ENCODE measurements at regions not wholly inside any gene's neighbourhood (a gene's known extent, or its start where the extent isn't known, plus 50 kb on each side); places are given as distances from the start of the nearest gene placed in this dataset.

GRCh38 chr7:83861-84632 lies 108.3 kb upstream of the FAM20C start:
- Mint-ChIP-seq H3K9me3 (ENCODE audit: unreplicated experiment) (no peaks in the 10 kb centered on the region), H3K27me3 (ENCODE audit: unreplicated experiment) (peaks cover 21% of the 10 kb centered on the region), H3K27ac (ENCODE audit: unreplicated experiment) (no peak overlapping the region), H3K36me3 (ENCODE audit: low read depth, unreplicated experiment) (peaks cover 8% of the 10 kb centered on the region), H3K4me1 (ENCODE audit: unreplicated experiment) (no peaks in the 10 kb centered on the region), H3K4me3 (ENCODE audit: unreplicated experiment) (no peak overlapping the region)
- no peak for TF ChIP-seq CTCF (IDR thresholded peaks at IDR 0.05; ENCODE audit: unreplicated experiment)
- no peak for DNase-seq (ENCODE audit: low spot score)

GRCh38 chr7:84633-85020 lies 107.7 kb upstream of the FAM20C start:
- Mint-ChIP-seq H3K4me1 (ENCODE audit: unreplicated experiment) (no peaks in the 10 kb centered on the region), H3K27ac (ENCODE audit: unreplicated experiment) (no peak overlapping the region), H3K9me3 (ENCODE audit: unreplicated experiment) (no peaks in the 10 kb centered on the region), H3K4me3 (ENCODE audit: unreplicated experiment) (no peak overlapping the region), H3K27me3 (ENCODE audit: unreplicated experiment) (peaks cover 21% of the 10 kb centered on the region), H3K36me3 (ENCODE audit: low read depth, unreplicated experiment) (peaks cover 8% of the 10 kb centered on the region)
- no peak for DNase-seq (ENCODE audit: low spot score)
- no peak for TF ChIP-seq CTCF (IDR thresholded peaks at IDR 0.05; ENCODE audit: unreplicated experiment)

GRCh38 chr7:85074-85882 lies 107.1 kb upstream of the FAM20C start:
- Mint-ChIP-seq H3K4me3 (ENCODE audit: unreplicated experiment) (peak overlapping the region; percentile 15), H3K4me1 (ENCODE audit: unreplicated experiment) (peaks cover 3% of the 10 kb centered on the region), H3K27ac (ENCODE audit: unreplicated experiment) (no peak overlapping the region), H3K27me3 (ENCODE audit: unreplicated experiment) (peaks cover 19% of the 10 kb centered on the region), H3K9me3 (ENCODE audit: unreplicated experiment) (no peaks in the 10 kb centered on the region), H3K36me3 (ENCODE audit: low read depth, unreplicated experiment) (peaks cover 12% of the 10 kb centered on the region)
- no peak for TF ChIP-seq CTCF (IDR thresholded peaks at IDR 0.05; ENCODE audit: unreplicated experiment)
- no peak for DNase-seq (ENCODE audit: low spot score)

GRCh38 chr7:85883-86515 lies 106.4 kb upstream of the FAM20C start:
- Mint-ChIP-seq H3K36me3 (ENCODE audit: low read depth, unreplicated experiment) (peaks cover 12% of the 10 kb centered on the region), H3K9me3 (ENCODE audit: unreplicated experiment) (no peaks in the 10 kb centered on the region), H3K27me3 (ENCODE audit: unreplicated experiment) (peaks cover 25% of the 10 kb centered on the region), H3K4me1 (ENCODE audit: unreplicated experiment) (peaks cover 8% of the 10 kb centered on the region), H3K4me3 (ENCODE audit: unreplicated experiment) (no peak overlapping the region), H3K27ac (ENCODE audit: unreplicated experiment) (no peak overlapping the region)
- DNase-seq (ENCODE audit: low spot score): no peak
- TF ChIP-seq CTCF (IDR thresholded peaks at IDR 0.05; ENCODE audit: unreplicated experiment): no peak

Data from endothelial cell (in vitro differentiated cells).